ENCODE measurements at regions not wholly inside any gene's neighbourhood (a gene's known extent, or its start where the extent isn't known, plus 50 kb on each side); places are given as distances from the start of the nearest gene placed in this dataset.

DNA sequence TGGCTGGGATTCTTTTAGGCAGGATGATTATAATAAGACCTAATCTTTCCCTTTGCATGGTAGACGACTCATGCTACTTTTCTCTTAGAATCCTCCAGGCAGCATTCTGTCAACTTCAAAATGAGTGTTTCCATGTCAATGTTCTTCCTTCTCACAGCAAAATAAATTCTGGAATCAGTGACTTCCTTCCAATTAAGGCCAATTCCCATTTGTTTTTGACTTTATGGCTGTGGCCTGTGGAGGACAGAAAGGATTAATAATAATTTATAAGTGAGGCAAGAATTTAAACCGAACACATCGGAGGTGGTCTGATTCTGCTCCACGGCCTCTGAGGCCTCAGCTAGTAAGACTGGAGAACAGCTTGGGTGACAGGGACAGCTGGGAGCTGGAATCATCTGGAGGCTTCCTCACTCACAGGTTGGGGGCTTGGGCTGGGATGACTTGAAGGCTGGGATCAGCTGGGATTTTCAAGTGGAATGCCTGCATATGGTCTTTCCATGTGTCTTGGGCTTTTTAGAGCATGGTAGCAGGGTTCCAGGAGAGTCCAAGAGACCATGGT is 241.8 kb upstream of the MCTP2 start:
- no peak overlapping the region for H2AFZ ChIP-seq (replicated peaks; ENCODE audit: low read length, poor library complexity)
- H4K20me1 ChIP-seq (ENCODE audit: insufficient read depth, low read length), result no peaks in the 10 kb centered on the region
- H2BK5ac ChIP-seq (ENCODE audit: low read depth, low read length, poor library complexity, severe bottlenecking), result no peak overlapping the region
- peaks cover 11% of the 10 kb centered on the region for H3K9me3 ChIP-seq (ENCODE audit: control insufficient read depth, insufficient read depth, low read length)
- no peak overlapping the region for H2AK5ac ChIP-seq (ENCODE audit: low read depth, low read length)
- H4K8ac ChIP-seq (ENCODE audit: low read depth in 2 of 2, low read length in 2 of 2), result no peak overlapping the region
- no peaks in the 10 kb centered on the region for H3K36me3 ChIP-seq (ENCODE audit: control insufficient read depth, insufficient read depth, low read length)
- H3K4me2 ChIP-seq (ENCODE audit: low read depth, low read length), result no peak overlapping the region
- H3K9ac ChIP-seq (ENCODE audit: low read depth, low read length), result no peak overlapping the region
- DNase-seq (no peak), ATAC-seq (ENCODE audit: low read depth) (no peak)
- no peaks in the 10 kb centered on the region for H3K9me1 ChIP-seq (ENCODE audit: insufficient read depth, low read length)
- no peak for TF ChIP-seq POLR2A (IDR thresholded peaks at IDR 0.05; ENCODE audit: low read depth, low read length)
- TF ChIP-seq CHD1 (IDR thresholded peaks at IDR 0.05; ENCODE audit: low read depth, low read length), result no peak
- no peak for TF ChIP-seq RFX5 (IDR thresholded peaks at IDR 0.05; ENCODE audit: low read depth, low read length)
- TF ChIP-seq, protein P1, sequence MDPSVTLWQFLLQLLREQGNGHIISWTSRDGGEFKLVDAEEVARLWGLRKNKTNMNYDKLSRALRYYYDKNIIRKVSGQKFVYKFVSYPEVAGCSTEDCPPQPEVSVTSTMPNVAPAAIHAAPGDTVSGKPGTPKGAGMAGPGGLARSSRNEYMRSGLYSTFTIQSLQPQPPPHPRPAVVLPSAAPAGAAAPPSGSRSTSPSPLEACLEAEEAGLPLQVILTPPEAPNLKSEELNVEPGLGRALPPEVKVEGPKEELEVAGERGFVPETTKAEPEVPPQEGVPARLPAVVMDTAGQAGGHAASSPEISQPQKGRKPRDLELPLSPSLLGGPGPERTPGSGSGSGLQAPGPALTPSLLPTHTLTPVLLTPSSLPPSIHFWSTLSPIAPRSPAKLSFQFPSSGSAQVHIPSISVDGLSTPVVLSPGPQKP (IDR thresholded peaks at IDR 0.05; ENCODE audit: borderline replicate concordance, low read depth, low read length), result no peak
- no peak for TF ChIP-seq RAD21 (IDR thresholded peaks at IDR 0.05; ENCODE audit: low read length)
- TF ChIP-seq NFE2L2 (IDR thresholded peaks at IDR 0.05; ENCODE audit: low read depth, low read length), result no peak
- no peak for TF ChIP-seq MXI1 (IDR thresholded peaks at IDR 0.05; ENCODE audit: borderline replicate concordance, low read depth, low read length)
- TF ChIP-seq CEBPB (IDR thresholded peaks at IDR 0.05; ENCODE audit: low read depth, low read length), result no peak
- no peak for TF ChIP-seq BHLHE40 (IDR thresholded peaks at IDR 0.05; ENCODE audit: low read depth, low read length)
- no peak for TF ChIP-seq MAZ (IDR thresholded peaks at IDR 0.05; ENCODE audit: borderline replicate concordance, low read depth, low read length)
- TF ChIP-seq MAFK (IDR thresholded peaks at IDR 0.05; ENCODE audit: low read depth, low read length), result no peak
- no peak for TF ChIP-seq RCOR1 (IDR thresholded peaks at IDR 0.05; ENCODE audit: insufficient replicate concordance, low read length)
- H3K14ac ChIP-seq (replicated peaks; ENCODE audit: low read depth, low read length), result no peak overlapping the region
- in situ Hi-C loops (cut with MboI; ENCODE audit: low sequenced_read_pairs) (no loop called here), intact Hi-C loops (cut with micrococcal nuclease) (no loop called here), dilution Hi-C loops (cut with HindIII; ENCODE audit: low sequenced_read_pairs, unreplicated experiment) (no loop called here)
- no peak overlapping the region for H4K5ac ChIP-seq (ENCODE audit: low read depth, low read length)
- H2BK20ac ChIP-seq (ENCODE audit: low read depth, low read length), result no peak overlapping the region
- H3K4me1 ChIP-seq (ENCODE audit: control insufficient read depth, insufficient read depth, low read length), result no peaks in the 10 kb centered on the region
- no peak overlapping the region for H3K18ac ChIP-seq (ENCODE audit: low read depth, low read length)
- H2BK15ac ChIP-seq (ENCODE audit: low read depth, low read length), result no peak overlapping the region
- no peak overlapping the region for H3K56ac ChIP-seq (ENCODE audit: extremely low read depth, insufficient read depth, low read length)
- no peak overlapping the region for H4K91ac ChIP-seq (ENCODE audit: insufficient read depth, low read depth, low read length)
- no peaks in the 10 kb centered on the region for H3K27me3 ChIP-seq (ENCODE audit: control insufficient read depth, insufficient read depth, low read length)
- no peak overlapping the region for H2AK9ac ChIP-seq (replicated peaks; ENCODE audit: low read depth, low read length, poor library complexity)
- ChIA-PET POLR2A (ENCODE audit: unreplicated experiment) (no interaction called here), CTCF (no interaction called here)
- no TSS peak for BruUV-seq (replicated peaks)
- no peak overlapping the region for H3K4me3 ChIP-seq (ENCODE audit: insufficient read depth, low read depth, low read length)
- no peak overlapping the region for H3K27ac ChIP-seq (ENCODE audit: insufficient read depth, low read length)
- H3K4ac ChIP-seq (ENCODE audit: low read depth, low read length), result no peak overlapping the region
- no peaks in the 10 kb centered on the region for H3K79me1 ChIP-seq (ENCODE audit: low read depth in 1 of 2, low read length in 2 of 2)
- WGBS, 2 experiments (ENCODE audit: extremely low coverage in 2 of 2, insufficient read length in 1 of 2), result 66% methylated on average over 3 of the region's 4 CpGs; no CpG with 5 or more reads in 1 of the 2 experiments
- no peak overlapping the region for H3K23ac ChIP-seq (ENCODE audit: low read depth, low read length)
- H2BK120ac ChIP-seq (ENCODE audit: low read depth, low read length), result no peak overlapping the region
